ENCODE measurements at regions not wholly inside any gene's neighbourhood (a gene's known extent, or its start where the extent isn't known, plus 50 kb on each side); places are given as distances from the start of the nearest gene placed in this dataset.

- DNase-seq (ENCODE audit: low spot score) (no peak), FAIRE-seq (no peak)
Measured at GRCh38 chrX:109926743-109927662, 75.9 kb upstream of the TMEM164 start.

GRCh38 chrX:109927663-109928273 lies 75.1 kb upstream of the TMEM164 start:
- DNase-seq (ENCODE audit: low spot score) = no peak
- FAIRE-seq = no peak

GRCh38 chrX:109928596-109929335 lies 74.1 kb upstream of the TMEM164 start:
- DNase-seq (ENCODE audit: low spot score) (no peak), FAIRE-seq (no peak)

DNA sequence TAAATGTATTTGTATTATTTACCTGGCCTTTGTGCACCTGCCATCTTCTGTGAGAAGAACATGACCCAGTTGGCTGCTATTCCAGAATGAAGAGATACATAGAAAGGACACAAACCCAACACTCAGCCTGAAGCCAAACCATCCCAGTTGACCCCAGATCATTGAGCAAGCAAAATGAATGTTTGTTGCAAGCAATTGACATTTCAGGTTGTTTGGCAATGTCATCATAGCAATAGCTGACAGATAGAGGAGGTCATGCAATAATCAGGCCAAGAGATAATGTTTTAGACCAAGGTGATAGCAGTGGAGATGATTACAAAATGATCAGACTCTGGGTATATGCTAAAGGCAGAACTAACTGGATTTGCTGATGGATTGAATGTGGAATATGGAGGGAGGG lies 71.2 kb upstream of the TMEM164 start:
- DNase-seq (ENCODE audit: low spot score) = no peak
- FAIRE-seq = no peak

DNA sequence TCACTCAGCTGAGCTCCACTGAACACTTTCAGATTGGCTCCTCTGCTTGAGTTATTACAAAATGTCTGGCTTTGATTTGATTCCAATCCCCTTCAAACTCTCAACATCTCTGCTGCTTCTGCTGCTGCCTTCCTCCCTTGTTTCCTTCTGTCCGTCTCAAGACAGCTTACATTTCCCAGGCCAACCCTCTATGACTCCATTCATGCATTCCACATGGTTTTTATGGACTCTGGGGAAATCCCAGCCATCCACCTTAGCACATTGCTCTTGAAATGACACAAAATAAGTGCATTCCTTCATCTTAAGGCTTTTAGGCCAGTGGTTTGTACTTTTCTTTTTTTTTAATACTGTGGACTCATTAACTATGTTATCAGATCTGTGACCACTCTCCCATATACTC lies 68.5 kb upstream of the TMEM164 start:
- DNase-seq (ENCODE audit: low spot score) (no peak), FAIRE-seq (no peak)

DNA sequence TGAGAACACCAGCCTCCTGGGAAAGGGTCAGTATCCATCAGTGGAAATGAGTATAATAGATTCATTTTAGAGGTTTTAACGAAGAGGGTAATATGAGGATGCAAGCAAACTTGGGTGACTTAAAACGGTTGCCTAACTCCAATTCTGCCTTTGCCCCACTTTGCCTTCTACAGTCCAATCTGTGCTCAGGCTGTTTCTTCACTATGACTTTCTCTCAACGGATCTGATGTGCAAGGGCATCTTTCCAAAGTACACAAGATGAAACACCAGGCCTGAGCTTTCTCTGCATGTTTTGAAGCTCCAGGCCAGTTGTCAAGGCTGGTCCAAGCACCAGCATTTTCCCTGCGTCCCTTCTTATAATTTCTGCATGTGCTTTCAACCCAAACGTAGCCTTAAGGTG lies 68.0 kb upstream of the TMEM164 start:
- DNase-seq (ENCODE audit: low spot score) (no peak), FAIRE-seq (no peak)

- DNase-seq (ENCODE audit: low spot score) = no peak
- FAIRE-seq = no peak
Measured at GRCh38 chrX:109936114-109936513, 66.8 kb upstream of the TMEM164 start.

DNA sequence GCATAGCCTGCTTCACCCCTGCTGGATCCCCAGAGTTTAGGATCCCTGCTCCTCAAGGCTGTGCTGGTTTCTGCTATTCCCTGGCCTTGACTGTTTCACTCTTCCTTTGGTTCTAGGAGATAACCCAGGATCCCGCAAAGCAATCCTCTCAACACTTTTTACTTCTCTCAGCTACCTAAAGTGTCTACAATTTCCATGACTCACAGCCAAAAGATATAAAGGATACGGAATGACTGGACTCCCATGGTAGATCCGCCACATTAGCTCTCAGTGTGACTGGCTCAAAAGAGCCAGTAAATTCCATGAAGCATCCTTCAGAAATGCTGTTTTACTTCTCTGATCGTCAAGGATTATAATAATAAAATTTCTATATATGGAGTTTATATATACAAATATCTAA lies 66.3 kb upstream of the TMEM164 start:
- no peak for FAIRE-seq
- DNase-seq (ENCODE audit: low spot score) = no peak

DNA sequence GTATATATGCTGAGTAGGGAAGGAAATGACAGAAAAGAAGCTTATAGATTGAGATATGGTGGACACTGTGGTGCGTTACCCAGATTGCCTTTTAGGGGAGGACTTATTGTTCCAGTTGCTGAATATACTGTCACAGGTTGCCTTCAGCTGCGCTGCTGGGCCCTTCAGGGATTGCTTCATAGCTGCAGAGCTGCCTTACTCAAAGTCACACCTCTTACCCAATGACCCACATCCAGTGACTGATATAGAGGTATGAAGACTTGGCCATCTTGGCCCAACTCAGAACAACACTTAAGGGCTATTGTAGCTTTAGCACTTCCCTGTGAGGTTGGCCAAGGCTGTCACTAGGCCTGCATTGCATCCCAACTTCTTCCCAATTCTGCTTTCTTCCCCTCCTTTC lies 63.4 kb upstream of the TMEM164 start:
- DNase-seq (ENCODE audit: low spot score) (no peak), FAIRE-seq (no peak)

DNA sequence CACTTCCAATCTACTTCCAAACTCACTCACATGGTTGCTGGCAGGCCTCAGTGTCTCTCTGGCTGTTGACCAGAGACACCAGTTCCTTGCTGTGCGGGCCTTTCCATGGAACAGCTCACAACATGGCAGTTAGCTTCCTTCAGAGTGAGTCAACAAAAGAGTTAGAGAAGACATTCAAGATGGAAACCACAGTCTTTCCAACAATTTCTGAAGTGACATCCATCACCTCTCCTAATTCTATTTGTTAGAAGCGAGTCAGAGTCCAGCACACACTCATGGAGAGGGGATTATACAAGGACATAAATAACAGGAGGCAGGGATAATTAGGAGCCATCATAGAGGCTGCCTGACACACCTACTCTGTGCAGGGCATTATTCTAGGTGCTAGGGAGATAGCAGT lies 62.5 kb upstream of the TMEM164 start:
- FAIRE-seq = no peak
- DNase-seq (ENCODE audit: low spot score) = no peak

DNA sequence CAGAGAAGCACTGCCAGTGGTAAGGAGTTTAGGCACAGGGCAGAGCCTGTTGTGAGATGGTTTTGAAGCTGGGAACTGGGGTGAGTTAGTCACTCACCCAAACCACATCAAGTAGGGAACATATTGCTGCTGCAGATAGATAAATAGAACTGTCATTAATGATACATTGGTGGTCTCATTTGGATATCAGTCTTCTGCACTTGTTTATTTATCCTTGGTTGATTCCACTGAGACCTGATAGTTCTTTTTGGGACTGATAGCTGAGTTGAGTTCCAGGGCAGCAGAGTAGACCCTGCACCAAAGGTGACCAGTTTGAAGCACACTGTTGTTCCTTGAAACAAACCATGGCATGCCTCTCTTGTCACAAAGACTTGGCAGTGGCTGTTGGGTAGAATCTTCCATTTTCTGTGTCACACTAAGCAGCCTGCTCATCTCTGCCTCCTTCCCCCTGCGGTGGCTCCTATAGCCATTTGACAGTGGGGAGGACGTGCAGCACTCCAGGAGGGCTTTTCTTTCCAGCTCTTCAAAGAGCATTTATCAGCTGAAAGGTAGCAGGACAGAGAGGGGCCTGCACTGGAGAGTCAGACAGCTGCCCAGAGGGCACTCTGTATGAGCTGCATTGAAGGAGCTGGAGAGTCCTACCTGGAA lies 59.7 kb upstream of the TMEM164 start:
- DNase-seq (ENCODE audit: low spot score) (no peak), FAIRE-seq (no peak)

- DNase-seq (ENCODE audit: low spot score) = no peak
- no peak for FAIRE-seq
Measured at GRCh38 chrX:109943740-109944092, 59.2 kb upstream of the TMEM164 start.

GRCh38 chrX:109952050-109952449 lies 50.9 kb upstream of the TMEM164 start:
- DNase-seq (ENCODE audit: low spot score) = peak; percentile 6
- no peak for FAIRE-seq

DNA sequence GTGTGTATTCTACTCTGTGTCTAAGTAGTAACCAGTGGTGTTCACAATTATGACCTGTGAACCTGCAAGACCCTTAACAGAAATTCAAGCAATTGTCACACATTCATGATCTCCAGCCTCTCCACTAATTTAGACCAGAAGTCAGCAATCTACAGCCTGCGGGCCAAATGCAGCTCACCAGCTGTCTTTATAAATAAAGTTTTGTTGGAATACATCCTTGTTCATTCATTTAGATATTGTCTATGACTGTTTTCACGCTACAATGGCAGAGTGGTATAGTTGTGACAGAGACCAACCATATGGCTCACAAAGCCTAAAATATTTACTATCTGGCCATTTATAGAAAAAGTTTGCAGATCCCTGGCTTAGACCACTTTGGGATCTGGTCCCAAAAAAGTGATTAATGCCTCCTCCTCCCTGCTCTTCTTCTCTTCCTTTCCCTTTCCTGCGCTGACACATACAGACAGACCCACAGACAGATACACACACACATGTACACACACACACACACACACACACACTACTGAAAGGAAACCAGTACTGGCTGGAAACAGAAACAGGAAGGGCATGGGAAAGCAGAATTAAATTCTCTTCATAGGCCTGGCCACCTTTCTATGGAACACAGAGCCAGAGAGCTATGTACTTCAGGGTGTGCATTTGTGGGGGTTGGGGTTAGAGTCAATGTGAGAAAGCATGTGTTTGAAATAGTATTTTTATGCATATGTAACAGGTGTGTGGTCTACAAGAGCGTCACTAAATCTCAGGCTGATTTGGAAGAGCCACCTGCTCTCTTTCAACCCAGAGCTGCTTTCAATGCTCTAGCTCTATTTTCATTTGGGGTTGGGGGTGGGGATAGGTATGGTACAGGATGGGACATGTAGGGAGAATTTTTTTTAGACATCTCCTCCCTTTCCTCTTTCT lies 49.7 kb upstream of the TMEM164 start:
- no peak for DNase-seq (ENCODE audit: low spot score)

More for the DNA sequence above, 49.7 kb upstream of the TMEM164 start:
- no peak for FAIRE-seq

Data from urothelium cell line (cell line).